Retinal pigment epithelial cell (primary cell): ENCODE measurements at regions not wholly inside any gene's neighbourhood (a gene's known extent, or its start where the extent isn't known, plus 50 kb on each side); places are given as distances from the start of the nearest gene placed in this dataset.
"Not testable (repeated sequence)": the region's sequence is repeated elsewhere in the genome, so short reads cannot be mapped to it uniquely, and the experiment has no call there.

Source experiments
- DNase-seq: peaks from one replicate; pipeline ENCODE4 v3.0.0-alpha.2; 2010; ENCODE audit warnings: low read depth
- H3K4me3 ChIP-seq: 2 replicates; pipeline ENCODE4 v1.5.1; 2011; ENCODE audit warnings: mild to moderate bottlenecking, low read length, control low read depth, moderate library complexity
- TF ChIP-seq, protein P1 (sequence below): conservative IDR thresholded peaks from 2 replicates; pipeline ENCODE4 v1.5.1; 2011; ENCODE audit warnings: low read depth, low read length, control low read depth, inconsistent platforms

DNA sequence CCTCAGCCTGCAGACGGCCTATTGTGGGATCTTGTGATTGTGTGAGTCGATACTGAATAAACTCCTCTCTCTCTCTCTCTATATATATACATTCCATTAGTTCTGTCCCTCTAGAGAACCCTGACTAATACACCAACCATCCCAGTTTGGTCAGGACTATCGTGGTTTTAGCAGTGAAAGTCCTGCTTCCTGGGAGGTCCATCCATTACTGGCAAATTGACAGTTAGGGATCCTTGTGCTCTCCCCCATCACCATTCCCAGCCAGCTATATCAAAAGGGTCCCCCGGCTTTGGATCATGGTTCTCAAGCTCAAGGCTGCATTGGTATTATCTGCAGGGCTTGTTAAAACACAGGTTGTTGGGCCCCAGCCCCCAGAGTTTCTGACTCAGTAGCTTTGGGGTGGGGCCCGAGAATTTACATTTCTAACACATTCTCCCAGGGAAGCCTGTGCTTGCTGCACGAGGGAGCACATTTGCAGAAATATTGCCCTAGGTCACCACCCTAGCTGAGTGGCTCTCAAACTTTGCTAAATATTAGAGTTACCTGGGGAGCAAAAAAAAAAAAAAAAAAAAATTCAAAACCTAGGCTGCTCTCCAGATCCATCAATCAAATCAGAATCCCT is 899.1 kb upstream of the AUTS2 start:
- no peak overlapping the region for H3K4me3 ChIP-seq
- TF ChIP-seq, protein P1, sequence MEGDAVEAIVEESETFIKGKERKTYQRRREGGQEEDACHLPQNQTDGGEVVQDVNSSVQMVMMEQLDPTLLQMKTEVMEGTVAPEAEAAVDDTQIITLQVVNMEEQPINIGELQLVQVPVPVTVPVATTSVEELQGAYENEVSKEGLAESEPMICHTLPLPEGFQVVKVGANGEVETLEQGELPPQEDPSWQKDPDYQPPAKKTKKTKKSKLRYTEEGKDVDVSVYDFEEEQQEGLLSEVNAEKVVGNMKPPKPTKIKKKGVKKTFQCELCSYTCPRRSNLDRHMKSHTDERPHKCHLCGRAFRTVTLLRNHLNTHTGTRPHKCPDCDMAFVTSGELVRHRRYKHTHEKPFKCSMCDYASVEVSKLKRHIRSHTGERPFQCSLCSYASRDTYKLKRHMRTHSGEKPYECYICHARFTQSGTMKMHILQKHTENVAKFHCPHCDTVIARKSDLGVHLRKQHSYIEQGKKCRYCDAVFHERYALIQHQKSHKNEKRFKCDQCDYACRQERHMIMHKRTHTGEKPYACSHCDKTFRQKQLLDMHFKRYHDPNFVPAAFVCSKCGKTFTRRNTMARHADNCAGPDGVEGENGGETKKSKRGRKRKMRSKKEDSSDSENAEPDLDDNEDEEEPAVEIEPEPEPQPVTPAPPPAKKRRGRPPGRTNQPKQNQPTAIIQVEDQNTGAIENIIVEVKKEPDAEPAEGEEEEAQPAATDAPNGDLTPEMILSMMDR, result no peak
- DNase-seq, result no peak

DNA sequence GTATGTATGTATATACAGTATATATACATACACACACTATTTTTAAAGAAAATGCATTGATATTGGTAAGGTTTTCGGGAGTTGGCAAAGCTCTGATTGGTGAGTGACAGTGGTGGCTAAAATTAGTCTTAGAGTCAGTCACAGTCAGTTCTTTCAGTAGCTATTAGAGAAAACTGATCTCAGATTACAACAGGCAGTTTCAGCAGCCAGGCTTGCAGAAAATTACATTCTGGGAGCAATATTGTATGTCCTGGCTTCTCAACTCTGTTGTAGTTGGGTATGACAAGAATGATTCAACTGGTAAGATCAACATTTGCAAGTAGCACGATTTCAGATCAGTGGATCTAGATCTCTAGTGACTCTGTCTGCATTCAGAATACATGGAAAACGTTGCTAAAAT is 897.9 kb upstream of the AUTS2 start:
- TF ChIP-seq, protein P1, result no peak
- DNase-seq, result no peak
- no peak overlapping the region for H3K4me3 ChIP-seq

DNA sequence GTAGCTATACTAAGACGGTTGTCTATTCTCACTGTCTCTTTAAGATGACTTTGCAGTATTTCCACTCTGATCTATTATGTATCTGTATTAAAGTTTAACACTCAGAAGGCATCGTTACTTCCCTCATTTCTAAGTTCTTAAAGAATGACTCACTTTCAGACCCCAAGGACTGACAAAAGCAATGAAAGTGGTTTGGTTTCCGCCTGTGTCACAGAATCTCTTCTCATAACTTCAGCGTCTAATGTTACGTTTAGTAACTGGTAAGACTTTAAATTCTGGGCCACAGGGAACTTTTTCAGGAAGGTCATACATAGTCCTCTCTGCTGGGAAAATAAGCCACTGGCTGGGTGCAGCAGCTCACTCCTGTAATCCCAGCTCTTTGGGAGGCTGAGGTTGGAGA is 892.0 kb upstream of the AUTS2 start:
- peak; percentile 81 for DNase-seq
- TF ChIP-seq, protein P1, result no peak
- no peak overlapping the region for H3K4me3 ChIP-seq

DNA sequence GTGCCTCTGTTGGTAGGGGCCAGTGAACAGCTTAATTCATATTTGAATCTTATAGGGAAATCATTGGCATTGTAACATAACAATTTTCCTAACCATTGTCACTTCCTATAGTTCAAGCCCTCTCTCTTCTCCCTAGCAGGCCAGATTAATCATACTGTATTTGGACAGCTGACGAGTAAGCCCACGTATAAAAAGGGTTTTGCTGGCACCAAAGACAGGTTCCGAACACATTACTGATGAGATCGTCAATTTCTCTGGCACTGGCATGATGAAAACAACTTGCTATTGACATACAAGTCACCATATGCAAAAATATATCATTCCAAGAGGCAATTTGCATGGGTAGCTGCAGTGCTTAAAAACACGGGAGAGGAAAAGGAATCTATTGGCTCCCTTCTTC is 891.1 kb upstream of the AUTS2 start:
- no peak overlapping the region for H3K4me3 ChIP-seq
- TF ChIP-seq, protein P1, result no peak
- no peak for DNase-seq

DNA sequence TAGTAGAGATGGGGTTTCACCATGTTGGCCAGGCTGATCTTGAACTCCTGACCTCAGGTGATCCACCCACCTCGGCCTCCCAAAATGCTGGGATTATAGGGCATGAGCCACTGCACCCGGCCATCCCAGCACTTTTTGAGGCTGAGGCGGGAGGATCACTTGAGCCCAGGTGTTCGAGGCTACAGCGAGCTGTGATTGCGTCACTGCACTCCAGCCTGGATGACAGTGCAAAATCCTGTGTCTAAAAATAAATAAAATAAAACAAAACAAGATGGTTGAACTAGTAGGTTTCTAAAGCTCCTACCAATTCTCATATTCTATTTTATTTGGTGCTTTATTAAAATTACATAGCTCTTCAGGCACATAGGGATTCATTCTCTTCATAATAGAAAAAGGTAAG is 890.3 kb upstream of the AUTS2 start:
- DNase-seq, result no peak
- H3K4me3 ChIP-seq, result no peak overlapping the region
- TF ChIP-seq, protein P1, result no peak

DNA sequence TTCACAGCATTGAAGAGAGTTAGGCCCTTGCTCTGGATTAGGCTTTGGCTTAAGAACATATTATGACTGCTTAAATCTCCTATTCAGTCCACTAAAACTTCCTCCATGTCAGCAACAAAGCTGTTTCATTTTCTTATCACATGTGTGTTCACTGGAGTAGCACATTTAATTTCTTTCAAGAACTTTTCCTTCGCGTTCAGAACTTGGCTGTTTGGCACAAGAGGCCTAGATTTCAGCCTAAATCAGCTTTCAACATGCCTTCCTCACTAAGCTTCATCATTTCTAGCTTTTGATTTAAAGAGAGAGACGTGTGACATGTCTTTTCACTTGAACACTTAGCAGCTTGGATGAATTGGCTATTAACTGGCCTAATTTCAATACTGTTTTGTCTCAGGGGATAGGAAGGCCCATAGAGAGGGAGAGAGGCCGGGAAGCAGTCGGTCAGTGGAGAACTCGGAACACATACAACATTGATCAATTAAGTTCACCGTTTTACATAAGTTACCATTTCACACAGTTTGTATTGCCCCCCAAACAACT is 885.2 kb upstream of the AUTS2 start:
- no peak overlapping the region for H3K4me3 ChIP-seq
- TF ChIP-seq, protein P1, result no peak
- no peak for DNase-seq

DNA sequence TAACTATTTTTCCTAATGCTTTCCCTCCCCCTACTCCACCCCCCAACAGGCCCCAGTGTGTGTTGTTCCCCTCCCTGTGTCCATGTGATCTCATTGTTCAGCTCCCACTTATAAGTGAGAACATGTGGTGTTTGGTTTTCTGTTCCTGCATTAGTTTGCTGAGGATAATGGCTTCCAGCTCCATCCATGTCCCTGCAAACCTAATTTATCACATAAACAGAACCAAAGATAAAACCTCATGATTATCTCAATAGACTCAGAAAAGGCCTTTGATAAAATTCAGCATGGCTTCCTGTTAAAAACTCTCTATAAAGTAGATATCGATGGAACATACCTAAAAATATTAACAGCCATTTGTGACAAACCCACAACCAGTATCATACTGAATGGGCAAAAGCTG is 884.1 kb upstream of the AUTS2 start:
- not testable (repeated sequence) for DNase-seq, H3K4me3 ChIP-seq

DNA sequence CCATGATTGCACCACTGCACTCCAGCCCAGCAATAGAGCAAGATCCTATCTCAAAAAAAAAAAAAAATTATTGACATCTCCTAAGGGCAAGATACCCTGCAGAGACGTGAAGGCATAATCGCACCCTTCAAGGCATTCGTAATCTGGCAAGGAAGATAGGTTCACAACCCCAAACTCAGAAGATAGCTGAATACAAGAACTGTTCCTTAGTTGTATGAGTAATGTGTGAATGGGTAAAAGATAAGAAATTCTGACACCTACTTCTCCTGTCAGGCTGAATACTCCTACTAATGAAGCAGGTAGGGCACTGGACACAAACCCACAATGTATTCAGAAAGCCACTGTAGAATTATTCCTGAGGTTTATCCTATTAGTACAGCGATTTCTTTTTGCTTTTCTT is 882.4 kb upstream of the AUTS2 start:
- no peak overlapping the region for H3K4me3 ChIP-seq
- no peak for DNase-seq
- TF ChIP-seq, protein P1, result no peak
